HG03060 (cell line): ENCODE measurements at regions not wholly inside any gene's neighbourhood (a gene's known extent, or its start where the extent isn't known, plus 50 kb on each side); places are given as distances from the start of the nearest gene placed in this dataset.

Source experiments
- ATAC-seq: cut with Tn5 transposase; IDR thresholded peaks from one replicate; pipeline ENCODE4 v1.9.1; 2021; ENCODE audit warnings: low read depth, moderate number of reproducible peaks; ENCODE audit not compliant: unreplicated experiment

DNA sequence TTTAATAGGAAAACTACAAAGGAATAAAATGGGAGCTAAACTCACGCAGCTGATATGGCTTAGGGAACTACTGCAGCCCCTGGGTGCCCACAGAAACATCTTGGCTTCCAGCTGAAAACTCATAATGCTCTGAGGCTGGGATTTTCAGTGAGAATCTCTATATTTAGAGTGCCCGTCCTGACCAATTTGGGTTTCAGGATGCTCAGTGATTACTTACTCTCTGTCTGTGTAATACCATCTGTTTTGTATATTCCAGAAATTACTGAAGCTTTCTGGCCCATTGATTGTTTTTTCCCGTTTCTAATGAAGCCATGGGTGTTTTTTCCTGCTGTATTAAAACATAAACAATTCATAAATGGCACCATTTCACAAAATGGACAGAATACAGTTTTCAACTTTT lies 50.6 kb upstream of the ZNF385D start:
- ATAC-seq = no peak

DNA sequence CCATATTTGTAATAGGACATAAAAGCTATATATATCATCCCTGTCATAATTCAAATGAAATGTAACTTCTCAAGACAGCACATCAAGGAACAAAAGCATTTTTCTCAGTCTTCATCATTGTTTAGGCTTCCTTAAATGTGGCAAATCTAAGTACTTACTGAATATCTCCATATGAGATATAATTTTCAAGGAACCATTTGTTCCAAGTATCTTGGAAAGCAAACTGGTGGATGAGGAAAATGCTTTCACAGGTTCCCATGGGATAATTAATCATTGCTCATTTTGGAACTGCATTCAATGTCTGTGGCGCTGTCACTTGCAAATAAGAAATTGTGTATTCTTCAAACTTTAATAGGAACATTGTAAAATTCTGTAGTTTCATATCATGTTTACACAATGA lies 52.6 kb upstream of the ZNF385D start:
- no peak for ATAC-seq

DNA sequence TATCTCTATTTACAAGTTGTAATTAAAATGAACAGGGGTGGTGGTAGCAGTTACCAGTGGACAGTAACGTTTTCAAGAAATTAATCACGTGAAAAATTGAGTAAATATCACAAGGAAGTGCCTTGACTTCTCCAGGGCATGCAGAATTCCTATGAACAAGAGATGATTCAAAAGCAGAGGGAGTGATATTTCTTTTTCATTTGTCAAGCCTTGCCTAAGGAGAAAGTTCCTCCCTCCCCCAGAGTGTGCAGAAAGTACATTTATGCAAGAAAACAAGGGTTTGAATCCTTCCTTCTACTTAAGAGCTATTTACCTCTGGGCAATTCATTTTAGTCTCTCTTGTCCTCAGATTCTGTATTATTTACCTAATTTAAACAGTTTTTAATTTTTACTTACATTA lies 53.3 kb upstream of the ZNF385D start:
- ATAC-seq = no peak

DNA sequence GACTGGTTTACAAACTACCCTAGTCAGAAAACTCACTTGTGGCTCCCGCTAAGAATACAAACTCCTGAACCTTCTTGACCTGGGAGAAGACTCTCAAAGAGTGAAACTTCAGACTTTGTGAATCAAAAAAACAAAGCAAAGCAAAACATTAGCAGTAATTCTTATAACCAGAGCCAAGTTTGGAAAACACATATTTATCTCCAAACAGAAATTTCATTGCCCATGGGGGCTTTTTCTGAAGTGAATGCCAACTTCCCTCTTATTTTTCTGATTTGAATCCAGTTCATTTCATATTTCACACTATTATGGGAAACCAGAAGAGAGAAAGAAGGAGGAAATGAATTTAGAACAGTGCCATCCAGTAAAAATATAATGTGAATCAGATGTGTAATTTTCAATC lies 55.7 kb upstream of the ZNF385D start:
- no peak for ATAC-seq

DNA sequence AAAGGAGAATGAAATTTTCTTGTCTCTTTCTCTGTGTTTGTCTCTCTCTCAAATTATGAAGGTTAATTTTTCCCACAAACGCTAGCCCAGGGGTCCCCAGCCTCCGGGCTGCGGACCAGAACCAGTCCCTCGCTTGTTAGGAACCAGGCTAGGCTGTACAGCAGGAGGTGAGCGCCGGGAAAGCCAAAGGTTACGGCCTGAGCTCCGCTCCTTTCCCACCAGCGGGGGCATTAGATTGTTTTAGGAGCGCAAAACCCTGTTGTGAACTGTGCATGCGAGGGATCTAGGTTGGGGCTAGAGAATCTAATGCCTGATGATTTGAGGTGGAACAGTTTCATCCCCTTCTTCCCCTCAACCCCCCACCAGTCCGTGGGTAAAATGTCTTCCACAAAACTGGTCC lies 74.7 kb upstream of the ZNF385D start:
- ATAC-seq = no peak

DNA sequence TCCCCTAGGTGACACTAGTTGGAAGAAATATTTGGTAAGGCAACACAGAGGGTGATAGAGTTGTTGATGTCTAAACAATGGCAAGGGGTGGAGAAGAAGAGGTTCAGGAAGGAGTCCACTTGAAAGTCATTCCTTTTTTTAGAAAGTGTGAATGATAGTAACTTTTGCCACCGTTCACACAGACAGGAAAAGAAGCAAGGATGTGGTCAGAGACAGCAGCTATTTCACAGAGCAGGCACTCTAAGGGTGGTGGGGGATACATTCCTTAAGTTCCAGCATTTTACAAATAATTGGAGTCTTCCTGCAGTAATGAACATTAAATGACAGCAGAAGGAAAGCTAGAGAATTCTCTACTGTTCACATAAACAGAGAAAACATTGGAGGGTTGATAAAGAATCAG lies 75.4 kb upstream of the ZNF385D start:
- ATAC-seq = no peak

DNA sequence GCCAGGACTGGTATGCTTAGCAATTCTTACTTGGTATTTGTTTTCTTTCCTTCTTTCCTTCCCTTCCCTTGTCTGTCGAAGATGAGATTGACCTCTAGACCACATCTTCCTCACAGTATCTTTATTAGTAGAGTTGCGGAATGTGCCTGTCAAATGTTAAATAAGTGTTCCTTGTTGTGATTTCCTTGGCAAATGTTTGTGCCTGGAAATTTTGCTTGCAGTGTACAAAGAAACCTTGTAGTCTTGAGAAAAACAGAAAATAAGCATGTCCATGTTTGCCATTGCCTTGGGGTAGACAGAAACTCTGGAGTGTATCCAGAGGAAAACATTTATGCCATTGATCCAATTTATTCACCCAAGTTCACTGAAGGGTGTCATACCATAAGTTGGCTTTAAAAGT lies 79.5 kb upstream of the ZNF385D start:
- no peak for ATAC-seq

DNA sequence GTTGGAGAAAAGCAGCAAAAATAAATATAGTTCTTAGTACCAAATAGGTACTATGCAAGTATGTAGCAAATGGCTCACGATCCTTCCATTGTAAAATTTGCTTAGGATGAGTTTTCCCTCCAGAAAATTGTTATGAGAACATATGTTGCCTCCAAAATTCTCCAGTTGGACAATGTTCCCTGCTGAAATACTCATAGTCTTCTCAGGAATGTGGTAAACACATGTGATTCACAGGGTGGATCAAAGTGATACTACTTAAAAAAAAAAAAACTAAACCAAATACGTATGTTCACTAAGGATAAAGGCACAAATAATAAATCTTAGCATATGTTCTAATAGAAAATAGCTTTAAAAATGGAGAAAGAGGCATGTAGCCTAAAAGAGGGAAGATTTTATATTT lies 84.3 kb upstream of the ZNF385D start:
- no peak for ATAC-seq

DNA sequence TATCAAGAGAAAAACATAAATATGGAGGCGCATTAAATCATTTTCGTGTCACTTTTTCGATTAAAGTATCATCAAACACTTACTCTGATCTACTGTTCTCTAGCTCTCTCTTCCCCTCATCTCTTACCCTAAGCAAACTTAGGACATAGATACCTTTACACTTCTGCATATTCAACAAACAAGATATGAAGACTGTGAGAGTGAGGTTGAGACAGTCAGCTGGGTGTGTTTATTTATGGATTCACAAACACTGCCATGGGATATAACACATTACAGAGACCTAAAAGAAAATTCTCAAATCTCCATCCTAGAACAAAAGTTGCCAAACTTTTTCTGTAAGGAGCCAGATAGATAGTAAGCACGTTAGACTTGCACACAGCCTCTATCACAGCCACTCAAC lies 85.2 kb upstream of the ZNF385D start:
- no peak for ATAC-seq

DNA sequence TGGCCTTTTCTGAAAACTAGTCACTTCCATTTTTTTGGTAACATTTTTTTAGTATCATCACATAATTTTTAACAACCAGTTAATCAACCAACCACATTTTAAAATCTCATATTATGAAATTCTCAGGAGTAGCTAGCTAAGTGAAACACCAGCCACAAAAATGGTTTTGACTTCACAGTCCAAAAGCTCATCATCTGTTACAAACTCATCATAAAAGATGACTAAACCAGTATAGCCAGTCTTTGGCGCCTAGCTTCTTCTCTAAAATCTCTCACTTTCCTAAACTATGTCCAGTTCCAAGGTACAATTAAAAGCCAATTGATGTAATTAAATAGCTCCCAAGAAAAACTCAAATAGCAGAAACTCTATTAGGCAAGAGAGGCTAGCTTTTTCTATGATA lies 88.2 kb upstream of the ZNF385D start:
- no peak for ATAC-seq

DNA sequence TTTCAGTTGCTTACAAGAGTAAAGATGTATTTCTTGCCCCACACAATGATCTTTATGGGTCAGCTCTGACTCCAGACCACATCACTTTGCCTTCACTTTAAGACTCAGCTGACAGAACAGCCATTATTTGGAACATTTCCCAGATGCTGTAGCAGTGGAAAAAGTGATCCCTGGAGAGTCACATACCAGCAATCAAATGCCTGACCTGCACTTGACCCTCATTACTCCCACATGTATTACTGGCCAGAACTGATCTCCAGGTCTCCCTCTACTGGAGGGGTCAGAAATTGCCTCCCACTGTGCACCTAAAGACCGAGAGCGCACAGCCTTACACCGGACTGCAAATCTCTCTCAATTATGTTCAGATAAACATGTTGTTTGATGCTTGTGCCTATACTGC lies 88.6 kb upstream of the ZNF385D start:
- no peak for ATAC-seq

DNA sequence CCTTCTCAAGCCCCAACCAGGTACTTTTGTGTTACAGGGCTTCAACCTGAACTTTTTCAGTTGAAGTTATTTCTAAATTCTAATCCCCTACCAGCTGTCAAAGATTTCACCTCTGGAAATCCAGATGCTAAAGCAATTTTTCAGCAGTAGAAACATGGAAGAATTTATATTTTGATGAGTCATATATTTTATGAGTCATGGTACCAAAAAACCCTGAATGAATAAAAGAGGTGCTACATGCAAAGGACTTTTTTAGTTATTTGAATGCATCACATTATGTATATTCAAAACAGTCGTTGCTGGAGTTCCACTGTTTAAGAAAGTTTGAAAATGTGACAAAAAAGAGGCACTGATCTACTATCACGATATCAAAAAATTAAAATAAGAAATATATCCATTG lies 96.0 kb upstream of the ZNF385D start:
- ATAC-seq = no peak

DNA sequence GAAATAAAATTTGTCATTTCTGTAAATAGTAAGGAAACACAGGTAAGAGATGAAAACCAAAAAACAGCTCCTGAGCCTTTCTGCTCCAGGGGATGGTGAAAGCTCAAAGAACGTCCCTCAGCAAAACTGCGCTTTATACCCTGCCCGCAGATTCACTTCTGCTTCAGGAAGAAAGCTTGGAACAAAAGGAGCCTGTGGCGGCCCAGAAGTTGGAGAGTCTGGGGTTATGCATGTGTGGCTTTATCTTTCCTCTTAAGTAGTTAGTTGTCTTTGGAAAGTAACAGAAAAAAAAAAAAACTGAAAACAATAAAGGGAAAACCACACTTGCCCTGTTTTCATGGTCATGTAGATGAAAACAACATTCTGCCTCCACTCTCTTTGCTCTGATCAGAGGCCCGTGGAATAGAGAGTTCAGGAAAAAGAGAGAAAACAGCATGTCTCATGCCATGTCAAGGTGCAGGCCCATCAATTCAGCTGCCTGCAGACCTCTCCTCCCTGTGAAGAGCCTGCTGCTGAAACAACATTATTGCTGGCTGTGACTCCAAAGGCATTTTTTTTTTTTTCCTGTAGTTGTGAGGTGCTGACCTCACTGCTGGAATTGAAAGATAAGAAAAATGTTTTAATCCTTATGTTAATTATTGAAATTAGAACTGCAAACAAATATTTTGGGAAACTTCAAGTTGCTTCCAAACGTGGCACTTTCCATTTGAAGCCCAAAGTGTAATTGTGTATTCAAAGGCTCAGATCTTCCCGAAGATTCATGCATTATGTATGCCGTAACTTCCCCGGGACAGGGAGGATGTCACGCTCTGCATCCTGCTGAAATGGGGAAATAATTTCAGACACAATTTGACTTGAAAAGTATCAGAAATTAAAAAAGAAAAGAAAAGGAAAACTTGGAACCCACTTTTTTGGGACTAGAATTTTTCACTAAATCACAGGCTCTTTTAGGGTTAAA lies 108.4 kb upstream of the ZNF385D start:
- ATAC-seq = no peak

DNA sequence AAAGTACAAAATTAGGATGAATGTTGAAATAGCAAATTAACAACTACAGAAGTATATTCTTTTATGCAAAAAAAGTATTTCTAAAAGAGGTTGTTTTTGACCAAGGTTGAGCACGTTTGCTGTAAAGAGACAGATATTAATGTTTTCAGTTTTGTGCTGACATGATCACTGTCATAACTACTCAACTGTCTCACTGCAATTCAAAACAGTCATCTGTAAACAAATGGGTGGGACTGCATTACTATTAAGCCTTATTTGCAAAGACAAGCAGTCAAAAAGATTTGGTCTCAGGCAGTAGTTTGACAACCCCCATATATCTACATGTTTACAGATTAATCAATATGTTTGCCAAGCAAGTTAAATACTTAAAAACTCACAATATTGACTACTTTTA lies 109.1 kb upstream of the ZNF385D start:
- no peak for ATAC-seq

DNA sequence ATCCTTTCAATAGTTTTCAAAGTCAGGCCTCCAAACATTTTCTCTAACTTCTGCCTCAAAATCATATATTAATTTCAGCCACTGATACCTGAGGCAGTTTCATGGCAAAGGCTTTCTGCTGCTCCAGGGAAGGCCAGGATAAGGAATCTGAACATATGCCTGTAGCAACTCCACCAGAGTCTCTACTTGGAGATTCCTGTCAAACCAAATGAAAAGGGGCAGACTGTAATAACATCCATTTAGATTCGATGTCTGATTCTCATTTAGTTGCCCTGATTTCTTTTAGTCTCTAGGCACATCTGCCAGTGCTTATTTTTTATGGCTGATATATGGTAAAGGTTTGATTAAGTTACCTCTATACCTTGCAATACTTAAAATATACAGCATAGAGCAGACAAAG lies 109.6 kb upstream of the ZNF385D start:
- no peak for ATAC-seq

DNA sequence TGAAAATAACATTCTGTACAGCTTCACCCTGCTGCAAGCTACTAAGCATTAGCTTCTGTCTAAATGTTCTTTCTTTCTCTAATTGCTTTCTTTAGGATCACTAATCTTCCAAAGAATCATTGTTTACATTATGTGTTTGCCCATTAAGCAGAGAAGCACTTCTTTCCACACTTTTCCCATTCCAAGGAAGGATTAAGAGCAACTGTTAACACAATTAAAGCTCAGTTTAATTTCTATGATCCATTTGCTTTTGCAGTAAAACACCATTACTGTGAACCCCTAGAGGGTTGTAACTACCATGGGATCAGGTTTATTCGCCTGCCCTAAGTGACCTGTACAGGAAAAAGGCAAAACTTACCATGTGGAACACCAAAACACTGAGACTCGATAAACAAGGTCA lies 125.8 kb upstream of the ZNF385D start:
- ATAC-seq = no peak

DNA sequence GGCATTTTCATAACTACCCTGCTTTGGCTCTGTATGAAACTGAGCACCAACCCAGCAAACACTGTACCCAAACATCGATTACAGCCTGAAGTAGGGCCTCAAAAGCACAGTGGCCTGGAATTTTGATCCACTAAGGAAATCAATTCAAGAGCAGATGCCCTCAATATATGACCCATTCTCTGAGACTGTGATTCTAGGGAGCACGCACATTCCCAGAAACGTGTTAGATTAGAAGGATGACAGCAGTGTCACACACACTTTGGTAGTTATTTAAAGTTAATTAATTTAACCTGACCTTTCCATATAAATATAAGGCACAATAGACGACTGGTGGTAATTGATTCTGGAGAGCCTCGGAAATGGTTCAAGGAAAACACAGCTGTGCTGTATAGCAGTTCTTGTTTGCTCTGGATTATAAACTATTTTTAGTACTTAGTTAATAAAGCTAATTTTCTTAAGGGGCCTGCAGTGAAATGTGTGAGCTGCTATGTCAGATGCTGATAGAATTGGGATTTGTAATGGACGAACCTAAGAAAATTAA lies 126.3 kb upstream of the ZNF385D start:
- ATAC-seq = no peak

DNA sequence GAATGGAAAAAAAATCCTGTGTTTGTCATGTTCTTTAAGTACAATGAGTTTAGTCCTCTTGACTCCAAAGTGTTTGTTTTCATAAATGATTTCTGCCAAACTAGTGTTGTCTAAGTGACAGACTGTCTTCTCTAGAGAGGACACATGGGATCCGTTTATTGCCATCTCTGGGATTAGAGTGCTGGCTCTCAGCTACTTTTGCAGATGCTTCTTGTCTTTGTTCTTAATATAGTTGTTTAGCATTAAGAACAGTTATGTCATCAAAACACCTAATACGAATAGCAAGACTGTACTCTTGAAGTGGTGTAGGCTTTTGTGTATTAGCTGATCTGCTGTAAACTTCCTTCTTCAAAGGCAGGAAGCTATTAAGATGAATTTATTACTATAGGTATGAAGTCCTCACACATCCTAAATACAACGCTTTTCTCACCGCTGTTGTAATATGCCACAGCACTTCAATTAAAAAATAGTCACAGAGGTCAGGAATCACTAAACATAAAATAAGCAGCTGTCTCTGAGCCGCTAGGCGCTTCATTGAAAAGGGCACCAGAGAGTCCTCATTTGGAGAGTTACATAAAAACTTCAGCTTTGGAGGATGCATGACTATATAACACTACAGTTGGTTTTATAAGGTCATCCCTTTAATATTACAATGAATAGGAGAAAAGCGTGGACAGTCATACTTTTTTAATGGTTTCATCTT lies 128.3 kb upstream of the ZNF385D start:
- ATAC-seq = no peak

DNA sequence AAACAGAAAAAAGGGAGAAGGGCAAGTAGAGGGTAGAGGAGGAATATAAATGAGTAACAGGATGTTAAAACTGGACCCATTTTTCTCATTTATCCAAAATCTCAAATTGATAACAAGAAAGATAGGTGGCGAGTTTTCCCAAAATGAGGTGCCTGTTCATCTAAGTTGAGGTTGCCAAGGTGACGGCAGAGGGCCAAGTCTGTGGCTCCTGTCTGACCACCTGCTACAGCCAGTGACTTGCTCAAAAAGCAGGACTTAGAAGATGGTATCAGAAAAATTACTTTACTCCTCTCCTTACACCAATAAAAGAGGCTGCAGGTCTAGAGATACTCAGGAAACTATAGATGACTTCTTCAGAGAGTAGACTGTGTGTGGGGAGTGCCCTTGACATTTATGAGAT lies 137.6 kb upstream of the ZNF385D start:
- no peak for ATAC-seq

DNA sequence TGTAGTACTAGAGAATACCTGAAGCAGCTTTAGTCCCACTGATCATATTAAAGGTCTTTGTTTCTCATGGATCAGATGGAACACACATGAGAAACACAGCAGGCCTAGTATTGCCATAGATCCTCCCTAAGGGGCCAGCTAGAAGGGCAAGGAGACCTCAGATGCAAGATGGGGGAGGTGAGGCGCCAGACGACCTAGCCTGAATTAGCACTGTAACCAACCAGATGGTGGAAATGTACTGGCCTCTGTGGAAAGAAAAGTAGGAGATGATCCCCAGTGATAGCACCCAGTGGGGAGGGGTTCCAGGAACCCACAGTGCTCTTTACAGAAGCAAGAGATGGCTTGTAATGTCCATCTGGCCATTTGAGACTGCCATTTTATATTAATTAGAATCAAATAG lies 138.2 kb upstream of the ZNF385D start:
- no peak for ATAC-seq

DNA sequence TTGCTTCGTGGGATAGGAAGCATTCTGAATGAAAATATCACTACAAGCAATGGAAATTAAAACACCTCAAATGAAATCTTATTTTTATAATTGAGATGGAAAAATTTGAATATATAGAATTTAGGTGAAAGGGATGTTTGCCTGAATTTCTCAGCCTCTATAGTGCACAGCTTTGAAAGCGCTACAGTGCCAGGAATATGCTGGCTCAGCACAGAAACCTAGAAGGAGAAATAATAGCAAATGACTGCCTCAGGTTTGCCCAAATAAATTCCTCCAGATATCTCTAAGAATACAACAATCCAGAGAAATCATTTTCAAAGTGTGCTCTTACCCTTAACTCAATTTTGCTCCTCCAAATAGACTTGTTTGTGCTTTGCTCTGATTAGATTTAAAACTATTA lies 141.1 kb upstream of the ZNF385D start:
- no peak for ATAC-seq

DNA sequence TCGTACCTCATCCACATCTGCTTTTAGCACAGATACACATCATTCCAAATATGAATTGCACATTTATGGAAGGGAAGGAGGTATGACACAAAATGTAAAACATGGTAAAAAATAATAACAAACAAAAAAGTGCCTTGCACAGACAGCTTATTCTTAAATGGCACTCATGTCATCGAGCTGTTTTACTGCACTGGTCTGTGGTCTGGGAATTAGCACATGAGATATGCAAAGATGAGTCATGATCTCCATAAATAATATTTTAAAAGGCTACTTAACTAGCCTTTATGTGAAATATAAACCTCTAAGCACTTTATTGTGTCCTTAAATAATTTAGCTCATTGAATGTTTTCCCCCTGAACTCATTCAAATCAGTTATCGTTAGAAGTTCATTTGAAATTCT lies 142.2 kb upstream of the ZNF385D start:
- no peak for ATAC-seq
